Small intestine (tissue), 7 donors: ENCODE measurements at regions not wholly inside any gene's neighbourhood (a gene's known extent, or its start where the extent isn't known, plus 50 kb on each side); places are given as distances from the start of the nearest gene placed in this dataset.

Experiments
- DNase-seq, 2 donors: peaks; one replicate each; pipeline versions ENCODE4 v3.0.0 to v3.0.0-alpha.2; 2013
- FAIRE-seq: peaks from 2 replicates; lab custom pipeline; 2012; peaks lifted over from hg19 to GRCh38; lab: Jason Lieb, UNC
- H3K27ac ChIP-seq, 3 donors: one replicate each; pipeline ENCODE4 v1.5.1; 2013; ENCODE audit warnings: low read length in 2 of 3, mild to moderate bottlenecking in 2 of 3, control low read depth in 1 of 3, inconsistent platforms in 1 of 3, low read depth in 1 of 3, moderate library complexity in 1 of 3
- H3K27me3 ChIP-seq, 3 donors: one replicate each; pipeline ENCODE4 v1.6.1; 2013; ENCODE audit warnings: low read length in 3 of 3, inconsistent platforms in 1 of 3; ENCODE audit not compliant: control insufficient read depth in 3 of 3, insufficient read depth in 3 of 3
- H3K36me3 ChIP-seq, 3 donors: one replicate each; pipeline ENCODE4 v1.6.1; 2013; ENCODE audit warnings: low read length in 3 of 3, inconsistent platforms in 1 of 3, low read depth in 1 of 3, mild to moderate bottlenecking in 1 of 3, moderate library complexity in 1 of 3; ENCODE audit not compliant: control insufficient read depth in 3 of 3, insufficient read depth in 2 of 3
- H3K4me1 ChIP-seq, 3 donors: one replicate each; pipeline ENCODE4 v1.6.1; 2013; ENCODE audit warnings: low read length in 2 of 3, inconsistent platforms in 1 of 3, low read depth in 1 of 3, mild to moderate bottlenecking in 1 of 3, moderate library complexity in 1 of 3; ENCODE audit not compliant: control insufficient read depth in 3 of 3, insufficient read depth in 2 of 3
- H3K4me3 ChIP-seq, 3 donors: one replicate each; pipeline ENCODE4 v1.5.1; 2013; ENCODE audit warnings: low read length in 3 of 3, control low read depth in 1 of 3, inconsistent platforms in 1 of 3, low read depth in 1 of 3, mild to moderate bottlenecking in 1 of 3, moderate library complexity in 1 of 3
- H3K9me3 ChIP-seq, 2 donors: one replicate each; pipeline ENCODE4 v1.6.1; 2013; ENCODE audit warnings: low read depth in 1 of 2, low read length in 1 of 2; ENCODE audit not compliant: control insufficient read depth in 2 of 2, insufficient read depth in 1 of 2
- WGBS, 3 donors: extraction: QIAGEN DNeasy Blood & Tissue Kit; methylation state at CpG; one replicate each; pipeline ENCODE4 v1.1.7; 2013; 5-methylcytosine and 5-hydroxymethylcytosine counted together
- donor health status: healthy with polysubstance abuse.
- donor health status: control.
- donor health status: control.
- donor health status: Bipolar disorder and iron deficiency.
- donor health status: healthy.

DNA sequence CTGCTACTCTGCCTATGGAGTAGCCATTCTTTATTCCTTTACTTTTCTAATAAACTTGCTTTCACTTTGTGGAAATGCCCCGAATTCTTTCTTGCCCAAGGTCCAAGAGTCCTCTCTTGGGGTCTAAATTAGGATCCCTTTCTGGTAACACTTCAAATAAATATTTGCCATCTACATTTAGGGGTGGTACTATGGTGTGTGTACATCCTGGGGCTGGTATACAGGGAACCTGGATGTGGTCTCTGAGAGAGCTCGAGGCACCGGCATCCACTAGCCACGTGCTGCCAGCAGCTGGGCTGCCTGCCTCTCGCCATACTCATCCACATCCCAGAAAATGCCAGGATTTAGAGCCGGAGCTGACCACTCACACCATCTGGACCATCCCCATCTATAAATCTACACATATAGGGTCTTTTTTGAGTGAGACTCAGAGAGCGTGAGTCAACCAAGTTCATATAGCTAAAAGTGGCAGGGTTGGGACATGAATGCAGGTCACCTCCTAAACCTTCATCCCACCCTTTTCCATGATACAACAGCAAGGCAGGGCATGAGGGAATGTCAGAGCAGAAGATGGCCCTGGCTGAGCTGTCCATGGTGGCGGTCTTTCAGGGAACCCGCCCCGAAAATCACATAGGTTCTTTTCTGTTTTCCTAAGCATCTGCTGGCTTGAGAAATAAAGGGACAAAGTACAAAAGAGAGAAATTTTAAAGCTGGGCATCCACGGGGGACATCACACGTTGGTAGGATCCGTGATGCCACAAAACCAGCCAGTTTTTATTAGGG is 76.6 kb upstream of the F3 start:
- Histone ChIP-seq H3K36me3 (no peaks in the 10 kb centered on the region), H3K4me3 (no peak overlapping the region), H3K4me1 (peaks cover 6 to 55% (median 10%) of the 10 kb centered on the region in 3 donors), H3K27ac (no peak overlapping the region), H3K9me3 (peaks cover 0 to 10% of the 10 kb centered on the region in 2 donors), H3K27me3 (no peaks in the 10 kb centered on the region)
- no peak for FAIRE-seq
- no peak for DNase-seq
- WGBS, 3 donors: 85 to 95% (median 93%) methylated on average over 13 of the region's 13 CpGs

DNA sequence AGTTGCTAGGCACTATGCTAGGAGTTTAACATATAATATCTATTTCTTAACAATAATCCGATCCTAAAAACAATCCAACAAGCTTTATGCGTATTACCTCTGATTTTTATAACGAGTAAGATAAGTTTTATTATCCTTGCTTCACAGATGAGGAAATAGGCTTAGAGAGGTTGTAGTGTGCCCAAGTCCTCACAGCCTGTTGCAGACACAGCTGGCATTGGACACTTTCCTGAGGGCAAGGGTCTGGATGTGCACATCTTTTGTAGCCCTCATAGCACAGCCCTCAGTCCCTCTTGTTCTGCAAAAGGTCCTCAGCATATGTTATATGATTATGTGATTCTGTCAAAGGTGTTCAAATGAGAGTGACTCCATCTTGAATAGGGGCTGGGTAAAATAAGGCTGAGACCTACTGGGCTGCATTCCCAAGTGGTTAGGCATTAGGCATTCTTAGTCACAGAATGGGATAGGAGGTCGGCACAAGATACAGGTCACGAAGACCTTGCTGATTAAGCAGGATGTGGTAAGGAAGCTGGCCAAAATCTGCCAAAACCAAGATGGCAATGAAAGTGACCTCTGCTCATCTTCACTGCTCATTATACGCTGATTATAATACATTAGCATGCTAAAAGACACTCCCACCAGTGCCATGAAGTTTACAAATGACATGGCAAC is 75.7 kb upstream of the F3 start:
- Histone ChIP-seq H3K36me3 (no peaks in the 10 kb centered on the region), H3K4me3 (no peak overlapping the region), H3K9me3 (peaks cover 0 to 10% of the 10 kb centered on the region in 2 donors), H3K27ac (no peak overlapping the region), H3K4me1 (peaks cover 6 to 53% (median 14%) of the 10 kb centered on the region in 3 donors), H3K27me3 (no peaks in the 10 kb centered on the region)
- WGBS, 3 donors: 24 to 53% (median 33%) methylated on average over 6 of the region's 6 CpGs
- FAIRE-seq (no peak), DNase-seq (peak; percentile 57 to 74)

DNA sequence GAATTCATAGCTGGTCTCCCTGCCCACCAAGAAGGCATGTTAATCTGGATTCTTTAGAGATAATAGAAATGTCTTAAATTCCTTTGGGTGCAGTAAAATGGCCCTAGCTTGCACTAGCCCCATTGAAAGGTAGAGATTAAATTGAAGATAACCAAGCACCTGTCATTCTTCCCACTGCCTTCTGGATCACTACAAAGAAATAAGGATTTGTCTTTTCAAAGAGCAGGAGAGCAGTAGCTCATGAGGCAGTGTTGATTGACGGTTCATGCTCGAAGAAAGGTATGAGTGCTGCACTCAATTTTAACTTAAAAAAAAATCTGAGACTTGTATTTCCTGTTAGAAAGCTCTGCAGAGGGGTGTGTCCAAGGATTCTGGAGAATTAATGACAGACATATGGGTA is 74.9 kb upstream of the F3 start:
- Histone ChIP-seq H3K4me3 (no peak overlapping the region), H3K27me3 (no peaks in the 10 kb centered on the region), H3K36me3 (no peaks in the 10 kb centered on the region), H3K9me3 (peaks cover 0 to 10% of the 10 kb centered on the region in 2 donors), H3K27ac (peak overlapping the region in 1 of 3 donors; percentile 36), H3K4me1 (peaks cover 3 to 50% (median 15%) of the 10 kb centered on the region in 3 donors)
- FAIRE-seq (no peak), DNase-seq (no peak)
- WGBS, 3 donors: 11 to 47% (median 43%) methylated on average over 2 of the region's 2 CpGs

DNA sequence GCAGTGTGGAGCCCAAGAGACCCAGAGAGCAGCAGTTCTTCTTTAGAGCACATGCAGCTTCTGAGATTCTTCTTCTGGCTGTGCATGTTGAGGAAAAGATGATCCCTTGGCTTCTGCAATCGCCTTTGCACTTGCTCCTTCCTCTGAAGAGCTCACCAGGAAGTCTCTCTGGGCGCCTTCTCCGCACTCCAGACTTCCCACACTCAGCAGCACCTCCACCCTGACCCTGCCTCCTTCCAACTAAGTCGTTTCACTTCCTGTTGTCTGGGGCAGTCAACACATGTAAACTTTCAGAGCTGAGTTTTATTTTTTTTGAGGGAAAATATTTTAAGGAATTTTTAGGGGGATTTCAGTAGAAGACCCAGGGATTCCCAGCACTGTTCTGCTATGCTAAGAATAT is 73.4 kb upstream of the F3 start:
- peak in 1 of 2 donors; percentile 85 for DNase-seq
- H3K27ac ChIP-seq: peak overlapping the region in 2 of 3 donors; percentile 34 to 40

DNA sequence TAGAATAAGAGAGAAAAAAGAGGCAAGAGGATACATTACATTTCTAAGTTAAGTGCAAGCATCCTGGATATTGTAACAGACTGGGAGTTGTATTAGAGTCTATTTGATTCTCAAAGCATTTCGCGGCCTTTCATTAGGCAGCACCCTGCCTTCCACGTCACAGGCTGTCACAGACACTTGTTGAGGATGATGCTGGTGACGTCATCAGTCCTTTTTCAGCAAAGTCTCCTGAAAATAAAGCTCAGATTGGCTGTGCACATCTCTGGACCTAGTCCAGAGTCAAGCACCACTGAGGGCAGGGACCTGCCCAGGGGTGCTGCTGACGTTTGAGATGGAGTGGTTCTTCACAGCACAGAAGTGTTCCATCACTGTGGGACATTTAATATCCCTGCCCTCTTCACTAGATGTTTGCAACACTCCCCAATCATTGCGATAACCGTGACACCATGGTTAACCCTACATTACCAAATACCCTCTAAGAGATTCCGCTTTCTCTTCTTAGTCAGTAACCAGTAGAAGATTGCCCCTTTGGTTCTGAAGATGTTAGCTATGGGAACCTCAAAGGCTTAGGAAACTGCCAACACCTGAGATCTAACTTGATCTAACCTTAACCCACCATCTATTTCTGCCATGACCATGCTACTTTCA is 72.7 kb upstream of the F3 start:
- H3K4me3 ChIP-seq: no peak overlapping the region
- H3K9me3 ChIP-seq: peaks cover 0 to 13% of the 10 kb centered on the region in 2 donors
- no peaks in the 10 kb centered on the region for H3K36me3 ChIP-seq
- no peak for DNase-seq
- H3K27ac ChIP-seq: no peak overlapping the region
- FAIRE-seq: no peak
- H3K27me3 ChIP-seq: no peaks in the 10 kb centered on the region
- H3K4me1 ChIP-seq: peaks cover 5 to 49% (median 9%) of the 10 kb centered on the region in 3 donors
- 66 to 88% (median 78%) methylated on average over 8 of the region's 8 CpGs for WGBS, 3 donors

More for the DNA sequence above, 73.4 kb upstream of the F3 start:
- Histone ChIP-seq H3K27me3 (no peaks in the 10 kb centered on the region), H3K4me1 (peaks cover 0 to 45% (median 9%) of the 10 kb centered on the region in 3 donors), H3K36me3 (no peaks in the 10 kb centered on the region), H3K9me3 (peaks cover 0 to 10% of the 10 kb centered on the region in 2 donors), H3K4me3 (no peak overlapping the region)
- FAIRE-seq: no peak
- WGBS, 3 donors: 1 to 22% (median 18%) methylated on average over 4 of the region's 4 CpGs

DNA sequence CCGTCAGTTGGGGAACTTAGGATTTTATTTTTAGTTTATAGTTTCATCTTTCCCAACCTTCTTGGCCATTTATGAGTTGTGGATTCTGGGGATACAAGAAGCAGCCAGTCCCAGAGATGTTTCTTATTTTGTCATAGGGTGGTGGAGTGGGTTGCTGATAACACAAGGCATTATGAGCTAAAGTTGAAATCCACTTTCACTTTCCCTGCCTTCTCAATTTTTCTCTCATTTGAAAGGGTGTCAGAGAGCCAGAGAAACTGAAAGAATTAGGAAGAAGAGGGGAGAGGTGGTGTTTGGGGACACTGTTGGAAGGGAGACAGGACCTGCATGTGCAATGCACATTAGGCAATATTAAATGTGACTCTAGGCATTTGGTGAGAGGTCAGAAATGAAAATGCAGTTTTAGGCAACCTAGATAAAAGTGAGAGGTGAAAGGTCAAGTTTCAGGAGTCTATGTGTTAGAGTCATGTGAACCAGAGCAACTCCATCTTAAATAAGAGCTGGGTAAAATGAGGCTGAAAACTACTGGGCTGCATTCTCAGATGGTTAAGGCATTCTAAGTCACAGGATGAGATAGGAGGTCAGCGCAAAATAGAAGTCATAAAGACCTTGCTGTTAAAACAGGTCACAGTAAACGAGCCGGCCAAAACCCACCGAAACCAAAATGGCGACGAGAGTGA is 71.1 kb upstream of the F3 start:
- H3K4me1 ChIP-seq: peaks cover 9 to 64% (median 12%) of the 10 kb centered on the region in 3 donors
- no peaks in the 10 kb centered on the region for H3K36me3 ChIP-seq
- no peak overlapping the region for H3K4me3 ChIP-seq
- 82 to 90% (median 86%) methylated on average over 7 of the region's 7 CpGs for whole genome bisulfite sequencing, 3 donors
- peak overlapping the region; percentile 17 to 52 (median 35) for H3K27ac ChIP-seq
- peaks cover 0 to 14% of the 10 kb centered on the region in 2 donors for H3K9me3 ChIP-seq
- DNase-seq (peak in 1 of 2 donors; percentile 47), FAIRE-seq (no peak)
- H3K27me3 ChIP-seq: no peaks in the 10 kb centered on the region

DNA sequence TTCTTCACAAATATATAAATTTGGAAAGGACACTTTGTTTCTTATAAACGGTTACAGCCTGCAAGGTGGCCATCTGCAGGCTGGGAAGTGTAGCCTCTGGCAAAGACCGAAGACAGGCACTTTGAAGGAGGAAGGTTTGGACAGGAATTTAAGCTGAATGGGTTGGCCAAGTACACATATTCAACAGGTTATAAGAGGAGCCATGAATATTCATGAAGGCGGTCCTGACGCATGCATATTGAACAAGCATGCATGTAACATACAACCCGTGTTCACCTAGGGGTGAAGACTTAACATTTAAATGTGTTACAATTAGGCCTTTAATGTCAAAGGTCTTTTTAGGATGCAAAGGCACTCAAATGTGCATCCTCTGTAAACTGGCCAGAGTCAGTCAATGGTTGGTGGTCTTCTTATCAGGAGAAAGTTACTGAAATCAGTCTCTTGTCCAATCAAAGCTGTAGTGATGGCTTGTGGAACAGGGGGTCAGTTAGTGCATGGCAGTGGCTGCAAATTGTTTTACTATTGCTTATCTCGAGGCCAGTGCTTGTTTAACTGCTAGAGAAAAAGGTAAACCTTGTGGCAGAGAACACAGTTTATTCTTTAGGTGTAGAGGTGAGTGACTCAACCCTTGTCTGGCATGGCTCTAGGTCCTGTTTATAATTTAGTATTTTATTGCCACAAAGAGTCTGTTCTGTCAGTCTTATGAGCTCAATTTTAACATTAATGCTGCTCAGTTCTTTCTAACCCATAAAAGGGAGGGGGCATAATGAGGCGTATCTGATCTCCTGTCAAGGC is 70.3 kb upstream of the F3 start:
- H3K9me3 ChIP-seq: peaks cover 0 to 14% of the 10 kb centered on the region in 2 donors
- no peaks in the 10 kb centered on the region for H3K27me3 ChIP-seq
- H3K4me1 ChIP-seq: peaks cover 9 to 64% (median 12%) of the 10 kb centered on the region in 3 donors
- peak overlapping the region; percentile 17 to 52 (median 35) for H3K27ac ChIP-seq
- no peaks in the 10 kb centered on the region for H3K36me3 ChIP-seq
- WGBS, 3 donors: 57 to 75% (median 61%) methylated on average over 7 of the region's 7 CpGs
- FAIRE-seq (no peak), DNase-seq (peak; percentile 58 to 66)
- no peak overlapping the region for H3K4me3 ChIP-seq
